PC-3 (cell line): ENCODE measurements at regions not wholly inside any gene's neighbourhood (a gene's known extent, or its start where the extent isn't known, plus 50 kb on each side); places are given as distances from the start of the nearest gene placed in this dataset.

ENCODE experiments used
- EZH2 ChIP-seq: fragments of 300-600 bp; sonication (generic); IDR thresholded peaks from one replicate; pipeline ENCODE4 v1.6.1; 2017; ENCODE audit warnings: antibody characterized with exemption, mild to moderate bottlenecking, low read length; ENCODE audit not compliant: unreplicated experiment
- EZH2phosphoT487 ChIP-seq: fragments of 300-600 bp; sonication (generic); IDR thresholded peaks from 2 replicates; pipeline ENCODE4 v1.6.1; 2018; ENCODE audit warnings: mild to moderate bottlenecking, antibody characterized with exemption, low read length, borderline replicate concordance

DNA sequence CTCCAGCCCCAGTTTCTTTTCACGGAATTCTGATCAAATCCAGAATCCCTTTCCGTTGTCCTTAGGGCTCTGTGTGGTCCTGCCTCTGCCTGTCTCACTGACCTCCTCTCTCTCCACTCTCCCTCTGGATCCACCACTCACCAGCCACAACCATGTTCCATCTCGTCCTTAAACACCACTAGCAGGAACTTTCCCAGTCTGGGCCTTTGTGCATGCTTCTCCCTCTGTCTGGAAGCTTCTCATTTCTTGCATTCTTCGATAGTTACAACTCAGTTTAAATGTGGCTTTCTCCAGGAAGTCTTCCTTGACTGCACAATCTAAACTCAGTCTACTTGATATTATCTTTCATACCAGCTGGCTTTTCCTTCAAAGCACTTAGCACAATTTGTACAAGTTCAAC lies 117.7 kb upstream of the MSX2 start:
- no peak for TF ChIP-seq EZH2phosphoT487
- TF ChIP-seq EZH2: no peak
